ENCODE measurements at regions not wholly inside any gene's neighbourhood (a gene's known extent, or its start where the extent isn't known, plus 50 kb on each side); places are given as distances from the start of the nearest gene placed in this dataset.

- no peaks in the 10 kb centered on the region for H3K9me3 Mint-ChIP-seq
- H3K4me1 Mint-ChIP-seq (ENCODE audit: low read depth) = no peaks in the 10 kb centered on the region
- H3K27ac Mint-ChIP-seq = no peak overlapping the region
- no peak for DNase-seq
- H3K27me3 Mint-ChIP-seq (ENCODE audit: insufficient read depth) = peaks cover 14% of the 10 kb centered on the region
- H3K4me3 Mint-ChIP-seq = no peak overlapping the region
- TF ChIP-seq CTCF (IDR thresholded peaks at IDR 0.05) = no peak
- no peaks in the 10 kb centered on the region for H3K36me3 Mint-ChIP-seq (ENCODE audit: low read depth)
These were observed 80.7 kb downstream of the FRMPD3 start for GRCh38 chrX:107530141-107530540.

GRCh38 chrX:107537815-107538214, 88.4 kb downstream of the FRMPD3 start:
- no peaks in the 10 kb centered on the region for H3K9me3 Mint-ChIP-seq
- H3K4me3 Mint-ChIP-seq = no peak overlapping the region
- peaks cover 16% of the 10 kb centered on the region for H3K4me1 Mint-ChIP-seq (ENCODE audit: low read depth)
- TF ChIP-seq CTCF (IDR thresholded peaks at IDR 0.05) = peak; percentile 76
- no peak overlapping the region for H3K27ac Mint-ChIP-seq
- peaks cover 2% of the 10 kb centered on the region; the same call in 1 of the 2 replicates for H3K27me3 Mint-ChIP-seq (ENCODE audit: insufficient read depth)
- H3K36me3 Mint-ChIP-seq (ENCODE audit: low read depth) = no peaks in the 10 kb centered on the region
- DNase-seq = peak; percentile 26

- Mint-ChIP-seq H3K27me3 (ENCODE audit: insufficient read depth) (no peaks in the 10 kb centered on the region), H3K36me3 (ENCODE audit: low read depth) (no peaks in the 10 kb centered on the region), H3K27ac (no peak overlapping the region), H3K9me3 (no peaks in the 10 kb centered on the region), H3K4me1 (ENCODE audit: low read depth) (peaks cover 20% of the 10 kb centered on the region), H3K4me3 (no peak overlapping the region)
- TF ChIP-seq CTCF (IDR thresholded peaks at IDR 0.05) = no peak
- peak; percentile 4 for DNase-seq
These were observed 87.1 kb upstream of the PRPS1 start for GRCh38 chrX:107541244-107541643.

- Mint-ChIP-seq H3K27ac (no peak overlapping the region), H3K36me3 (ENCODE audit: low read depth) (no peaks in the 10 kb centered on the region), H3K4me1 (ENCODE audit: low read depth) (peaks cover 20% of the 10 kb centered on the region), H3K27me3 (ENCODE audit: insufficient read depth) (no peaks in the 10 kb centered on the region), H3K9me3 (no peaks in the 10 kb centered on the region), H3K4me3 (no peak overlapping the region)
- DNase-seq = no peak
- TF ChIP-seq CTCF (IDR thresholded peaks at IDR 0.05) = no peak
These were observed 86.3 kb upstream of the PRPS1 start for GRCh38 chrX:107542040-107542439.

GRCh38 chrX:107542500-107542899, 85.8 kb upstream of the PRPS1 start:
- Mint-ChIP-seq H3K27me3 (ENCODE audit: insufficient read depth) (no peaks in the 10 kb centered on the region), H3K4me1 (ENCODE audit: low read depth) (peaks cover 20% of the 10 kb centered on the region), H3K4me3 (no peak overlapping the region), H3K27ac (no peak overlapping the region), H3K36me3 (ENCODE audit: low read depth) (no peaks in the 10 kb centered on the region), H3K9me3 (no peaks in the 10 kb centered on the region)
- DNase-seq = no peak
- TF ChIP-seq CTCF (IDR thresholded peaks at IDR 0.05) = peak; percentile 14; the same call in 1 of the 2 replicates

GRCh38 chrX:107547621-107548020, 80.7 kb upstream of the PRPS1 start:
- peaks cover 8% of the 10 kb centered on the region for H3K4me1 Mint-ChIP-seq (ENCODE audit: low read depth)
- no peak overlapping the region for H3K27ac Mint-ChIP-seq
- no peak for DNase-seq
- no peaks in the 10 kb centered on the region for H3K27me3 Mint-ChIP-seq (ENCODE audit: insufficient read depth)
- TF ChIP-seq CTCF (IDR thresholded peaks at IDR 0.05) = no peak
- no peaks in the 10 kb centered on the region for H3K36me3 Mint-ChIP-seq (ENCODE audit: low read depth)
- H3K9me3 Mint-ChIP-seq = no peaks in the 10 kb centered on the region
- H3K4me3 Mint-ChIP-seq = no peak overlapping the region

Data from HFFc6 (cell line).